Activated T-cell treated with anti-CD3 and anti-CD28 coated beads, Interleukin-2, amount 50 U/mL, for 1 hour (primary cell): ENCODE measurements at regions not wholly inside any gene's neighbourhood (a gene's known extent, or its start where the extent isn't known, plus 50 kb on each side); places are given as distances from the start of the nearest gene placed in this dataset.
"Not testable (repeated sequence)": the region's sequence is repeated elsewhere in the genome, so short reads cannot be mapped to it uniquely, and the experiment has no call there.

Source experiments
- DNase-seq: peaks from one replicate; pipeline ENCODE4 v3.0.0-alpha.2; 2020

DNA sequence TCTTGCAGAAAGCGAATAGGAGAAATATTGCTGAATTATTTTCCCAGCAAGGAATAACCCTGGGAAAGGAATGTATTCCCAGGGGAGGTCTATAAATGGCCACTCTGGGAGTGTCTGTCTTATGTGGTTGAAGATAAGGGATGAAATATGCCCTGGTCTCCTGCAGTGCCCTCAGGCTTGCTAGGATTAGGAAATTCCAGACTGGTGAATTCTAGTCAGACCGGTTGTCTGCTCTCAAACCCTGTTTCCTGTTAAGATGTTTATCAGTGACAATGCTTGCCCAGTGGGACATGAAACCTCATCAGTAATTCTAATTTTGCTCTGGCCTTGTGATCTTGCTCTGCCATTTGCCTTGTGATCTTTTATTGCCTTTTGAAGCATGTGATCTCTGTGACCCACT is 148.2 kb upstream of the CHODL start:
- not testable (repeated sequence) for DNase-seq

DNA sequence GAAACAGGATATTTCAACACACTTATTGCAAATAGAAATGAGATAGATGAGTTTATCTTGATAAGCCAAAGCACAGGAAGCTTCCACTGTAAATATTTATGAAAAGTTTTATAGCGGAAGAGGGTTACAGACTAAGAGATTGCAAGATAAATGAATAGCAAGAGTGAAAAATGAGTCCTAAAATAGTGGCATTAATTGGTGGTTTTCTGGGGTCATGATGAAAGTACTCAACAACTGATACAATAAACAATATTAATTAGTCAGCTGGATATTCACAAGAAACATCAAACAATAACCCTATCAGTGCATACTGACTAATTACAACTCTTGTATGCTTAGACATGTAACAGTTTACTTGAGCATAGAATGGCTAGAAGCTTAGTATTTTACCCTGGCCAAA is 154.8 kb upstream of the CHODL start:
- no peak for DNase-seq

DNA sequence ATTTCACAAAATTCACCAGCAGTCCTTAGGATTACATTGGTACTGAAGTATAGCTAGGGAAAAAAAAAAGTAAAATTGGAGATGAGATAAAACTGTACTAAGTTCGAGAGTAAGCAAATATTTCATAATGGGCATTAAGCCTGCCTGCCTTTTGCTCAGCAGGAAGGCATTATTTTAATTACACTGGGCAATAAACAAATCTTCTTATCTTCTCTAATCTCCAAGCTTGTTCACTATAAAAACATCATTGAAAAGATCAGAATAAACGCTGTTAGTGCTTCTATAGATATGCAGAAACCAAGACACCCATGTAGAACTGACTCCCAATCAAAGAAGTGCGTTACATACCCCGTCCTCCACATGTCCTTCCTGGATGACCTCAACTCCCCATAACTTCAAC is 174.2 kb upstream of the CHODL start:
- DNase-seq, result no peak

DNA sequence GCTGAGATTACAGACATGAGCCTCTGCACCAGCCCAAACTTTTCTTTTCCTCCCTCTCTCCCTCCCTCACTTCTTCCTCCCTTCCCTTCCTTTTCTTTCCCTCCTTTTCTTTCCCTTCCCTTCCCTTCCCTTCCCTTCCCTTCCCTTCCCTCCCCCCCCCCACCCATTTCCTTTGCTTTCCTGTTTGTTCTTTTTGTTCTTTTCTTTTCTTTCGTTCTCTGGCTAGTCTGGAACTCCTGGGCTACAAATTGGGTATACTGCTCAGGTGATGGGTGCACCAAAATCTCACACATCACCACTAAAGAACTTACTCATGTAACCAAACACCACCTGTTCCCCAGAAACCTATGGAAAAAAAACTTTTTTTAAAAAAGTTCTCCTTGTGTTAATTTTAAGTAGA is 174.8 kb upstream of the CHODL start:
- DNase-seq, result no peak

DNA sequence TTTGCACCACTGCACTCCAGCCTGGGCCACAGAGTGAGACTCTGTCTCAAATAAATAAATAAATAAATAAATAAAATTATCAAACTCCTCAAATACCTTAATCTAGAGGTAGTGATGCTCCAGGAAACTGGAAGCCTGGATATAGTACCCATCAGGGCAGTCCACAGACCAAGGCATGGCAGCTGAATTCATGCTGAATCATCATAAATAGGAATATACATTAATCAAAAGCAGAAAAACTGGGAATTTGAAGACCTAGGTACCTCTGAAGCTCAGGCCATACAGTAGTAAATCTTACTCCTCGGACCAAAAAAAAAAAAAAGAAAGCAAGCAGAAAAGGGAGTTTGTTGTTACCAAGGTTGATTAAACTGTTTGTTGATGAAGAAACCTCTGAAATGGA is 184.2 kb upstream of the CHODL start:
- DNase-seq, result no peak

DNA sequence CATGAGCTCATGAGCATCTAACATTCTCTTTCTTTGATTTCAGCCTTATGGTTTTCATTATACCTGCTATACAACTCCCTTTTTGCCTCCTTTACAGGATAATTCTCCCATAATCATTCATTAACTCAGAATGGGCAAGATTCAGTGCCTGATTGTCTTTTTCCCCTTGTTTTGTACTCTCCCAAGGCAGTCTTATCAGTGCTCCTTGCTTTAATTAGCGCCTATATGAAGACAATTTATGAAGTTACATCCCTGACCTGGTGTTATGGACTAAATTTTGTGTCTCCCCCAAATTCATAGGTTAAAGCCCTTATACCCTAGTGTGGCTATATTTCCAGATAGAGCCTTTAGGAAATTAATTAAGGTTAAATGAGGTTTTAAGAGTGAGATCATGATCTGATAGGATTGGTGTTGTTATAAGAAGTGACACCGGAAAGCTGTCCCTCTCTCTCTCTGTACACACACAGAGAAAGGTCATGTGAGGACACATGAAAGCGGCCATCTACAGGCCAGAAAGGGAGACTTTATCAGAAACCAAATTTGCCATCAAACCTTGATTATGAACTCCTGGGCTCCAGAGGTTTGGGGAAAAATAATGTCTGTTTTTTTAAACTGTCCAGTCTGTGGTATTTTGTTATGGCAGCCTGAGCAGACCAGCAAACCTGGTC is 185.8 kb upstream of the CHODL start:
- no peak for DNase-seq

DNA sequence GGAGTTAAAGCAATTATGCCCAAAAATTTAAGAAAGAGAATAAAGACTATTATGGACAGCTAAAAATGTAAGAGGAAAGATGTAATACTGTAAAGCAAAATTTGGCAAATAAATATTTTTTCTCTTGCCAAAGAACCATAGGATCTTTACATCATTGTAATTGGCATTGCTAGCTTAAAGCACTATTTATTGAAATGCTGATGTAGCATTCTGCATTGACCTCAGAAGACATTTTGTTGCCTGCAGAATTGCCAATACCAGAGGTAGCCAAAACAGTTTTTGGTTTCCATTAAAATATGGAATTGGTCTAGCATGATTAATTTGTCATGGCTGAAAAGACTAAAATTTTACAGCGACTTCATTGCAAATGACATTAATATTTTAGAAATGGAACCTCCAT is 191.5 kb upstream of the CHODL start:
- DNase-seq, result no peak

DNA sequence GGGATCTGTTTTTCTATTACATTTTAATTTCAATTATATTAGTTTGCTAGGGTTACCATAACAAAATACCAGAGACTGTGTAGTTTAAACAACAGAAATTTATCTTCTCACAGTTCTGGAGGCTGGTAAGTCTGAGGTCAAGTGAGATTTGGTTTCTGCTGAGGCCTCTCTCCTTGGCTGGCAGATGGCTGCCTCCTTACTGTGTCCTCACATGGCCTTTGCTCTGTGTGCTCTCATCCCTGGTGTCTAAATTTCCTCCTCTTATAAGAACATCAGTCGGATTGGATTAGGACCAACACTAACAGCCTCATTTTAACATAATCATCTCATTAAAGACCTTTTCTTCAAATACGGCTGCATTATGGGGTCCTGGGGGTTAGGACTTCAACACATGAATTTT is 195.2 kb upstream of the CHODL start:
- DNase-seq, result no peak

DNA sequence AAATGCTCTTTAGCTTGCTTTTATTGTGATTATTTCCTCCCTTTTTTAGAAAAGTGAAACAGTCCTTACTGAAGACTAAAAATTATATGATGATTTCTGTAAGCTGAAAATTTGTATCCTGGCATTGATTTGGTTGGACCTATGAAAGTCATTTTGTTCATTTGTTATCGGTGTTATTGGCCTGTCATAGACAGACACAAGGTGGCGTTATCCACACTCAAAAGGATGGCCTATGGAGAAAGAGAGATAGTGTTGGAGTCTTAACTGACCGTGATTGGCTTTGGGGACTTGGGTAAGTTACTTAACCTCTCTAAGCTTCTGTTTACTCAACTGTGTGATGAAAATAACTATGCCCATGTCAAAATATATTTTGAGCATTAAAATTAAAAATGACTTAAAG is 203.6 kb upstream of the CHODL start:
- no peak for DNase-seq

DNA sequence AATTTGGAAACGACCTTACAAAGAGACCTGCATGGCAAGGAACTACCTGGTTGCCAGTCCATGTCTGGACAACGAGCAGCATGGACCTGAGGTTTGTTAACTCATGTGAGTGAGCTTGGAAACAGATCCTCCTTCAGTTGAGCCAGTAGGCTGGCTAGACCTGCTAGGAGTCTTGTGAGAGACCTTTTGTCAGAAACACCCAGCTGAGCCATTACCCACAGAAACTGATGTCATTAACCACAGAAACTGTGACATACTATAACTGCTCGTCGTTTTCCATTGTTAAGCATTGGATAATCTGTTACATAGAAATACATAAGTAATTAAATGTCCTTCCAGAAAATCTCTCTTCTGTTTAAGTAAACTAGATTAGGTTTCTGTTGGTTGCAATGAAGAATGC is 211.1 kb upstream of the C21orf91 start:
- no peak for DNase-seq

DNA sequence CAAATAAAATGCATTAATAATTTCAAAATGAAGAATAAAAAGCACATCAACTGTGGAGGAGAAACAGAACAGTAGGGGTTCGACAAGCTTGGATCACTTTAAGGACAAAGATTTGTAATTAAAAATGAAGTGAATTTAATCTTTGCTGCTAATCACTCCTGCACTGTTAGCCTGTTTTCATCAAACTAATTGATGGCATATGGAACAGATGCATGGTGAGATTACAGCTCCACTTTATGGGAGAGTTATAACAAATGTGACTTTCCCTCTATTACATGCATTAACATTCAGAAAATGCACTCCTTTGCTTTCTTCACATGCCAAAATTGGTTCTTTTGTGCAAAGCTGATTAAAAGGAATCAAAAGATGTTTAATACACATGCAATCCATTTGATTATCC is 207.2 kb upstream of the C21orf91 start:
- DNase-seq, result no peak

DNA sequence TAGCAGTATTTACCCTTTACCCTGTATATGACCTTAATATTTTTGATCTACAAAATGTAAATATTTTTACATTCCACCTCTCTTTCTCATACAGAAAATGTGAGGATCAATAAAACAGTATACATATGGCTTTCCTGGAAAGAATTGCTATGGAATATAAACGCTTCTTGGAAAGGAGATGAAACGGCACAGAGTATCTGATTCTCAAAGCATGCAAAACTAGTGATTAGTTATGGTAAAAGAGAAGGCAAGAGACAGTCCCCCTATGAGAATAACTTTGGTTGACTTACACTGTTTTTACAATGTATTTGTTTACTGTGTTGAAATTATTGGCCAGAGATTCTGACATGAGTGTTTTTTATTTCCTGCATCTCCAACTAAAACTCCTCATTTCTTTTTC is 204.6 kb upstream of the C21orf91 start:
- DNase-seq, result no peak

DNA sequence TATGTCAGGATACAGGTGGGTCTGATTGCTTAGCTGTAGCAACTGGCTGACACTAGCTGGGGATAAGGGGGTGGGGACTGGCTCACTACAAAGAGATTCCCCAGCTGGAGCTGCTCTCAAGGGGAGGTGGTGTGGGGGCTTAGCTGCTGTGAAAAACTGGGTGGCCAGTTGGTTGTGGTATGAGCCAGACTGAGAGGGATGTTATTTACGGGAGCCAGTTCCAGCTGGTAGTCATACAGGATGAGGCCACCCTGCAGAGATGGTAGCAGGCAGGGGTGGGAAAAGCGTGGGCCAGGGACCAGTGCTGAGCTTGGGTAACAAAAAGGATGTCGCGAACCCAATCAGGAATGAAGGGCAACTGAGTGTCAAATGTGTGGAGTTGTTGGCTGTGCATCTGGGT is 204.0 kb upstream of the C21orf91 start:
- no peak for DNase-seq

DNA sequence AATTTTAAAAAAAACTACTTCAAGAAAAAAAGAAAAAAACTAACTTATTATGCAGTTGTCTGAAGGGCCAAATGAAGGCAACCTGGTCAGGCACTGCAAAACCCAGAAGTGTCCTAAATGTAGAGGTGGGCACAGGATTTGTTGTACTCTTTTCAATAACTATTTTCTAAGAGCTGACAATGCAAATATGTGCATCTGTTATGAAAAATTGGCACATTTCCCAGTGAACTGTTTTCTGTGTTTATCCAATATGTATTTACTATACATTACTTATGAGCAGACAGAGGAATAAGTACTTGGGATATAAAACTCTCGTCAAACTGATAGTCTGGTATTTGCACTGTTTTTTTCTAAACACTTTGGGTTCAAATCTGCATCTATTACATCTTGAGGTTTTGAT is 188.0 kb upstream of the C21orf91 start:
- no peak for DNase-seq

DNA sequence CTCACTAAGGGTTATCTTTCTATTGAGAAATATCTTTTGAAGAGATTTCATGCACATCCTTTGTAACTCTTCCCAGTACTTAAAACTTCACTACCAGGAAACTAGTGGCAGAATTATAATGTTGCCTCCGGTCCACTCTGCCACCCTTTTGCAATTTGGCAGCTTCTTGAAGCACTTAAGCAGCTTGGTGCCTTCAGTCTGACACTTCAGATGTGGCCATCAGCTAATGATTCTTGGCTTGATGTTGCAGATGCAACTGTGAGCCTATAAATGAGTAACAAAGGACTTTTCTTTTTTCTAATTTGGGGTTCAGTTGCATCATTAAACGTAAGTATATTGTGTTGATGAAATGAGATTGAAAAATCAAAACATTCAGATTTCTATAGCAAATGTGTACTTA is 187.5 kb upstream of the C21orf91 start:
- DNase-seq, result no peak

DNA sequence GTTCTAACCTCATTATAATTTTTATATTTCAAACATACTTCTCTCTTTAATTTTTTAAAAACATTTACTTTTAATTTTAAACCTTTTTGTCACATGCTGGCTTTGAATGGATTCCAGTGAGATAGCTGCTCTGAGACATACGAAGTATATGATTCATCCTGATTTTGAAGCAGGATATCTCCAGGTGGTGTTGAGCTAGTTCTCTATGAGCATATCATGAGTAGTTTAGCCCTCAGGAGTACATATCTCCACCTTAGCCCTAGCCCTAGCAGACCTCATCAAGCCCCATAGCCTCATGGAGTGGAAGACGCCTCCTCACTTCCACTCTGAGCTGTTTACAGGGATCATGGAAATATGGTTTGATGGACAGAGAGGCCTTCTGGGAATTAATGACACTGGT is 183.2 kb upstream of the C21orf91 start:
- DNase-seq, result no peak

DNA sequence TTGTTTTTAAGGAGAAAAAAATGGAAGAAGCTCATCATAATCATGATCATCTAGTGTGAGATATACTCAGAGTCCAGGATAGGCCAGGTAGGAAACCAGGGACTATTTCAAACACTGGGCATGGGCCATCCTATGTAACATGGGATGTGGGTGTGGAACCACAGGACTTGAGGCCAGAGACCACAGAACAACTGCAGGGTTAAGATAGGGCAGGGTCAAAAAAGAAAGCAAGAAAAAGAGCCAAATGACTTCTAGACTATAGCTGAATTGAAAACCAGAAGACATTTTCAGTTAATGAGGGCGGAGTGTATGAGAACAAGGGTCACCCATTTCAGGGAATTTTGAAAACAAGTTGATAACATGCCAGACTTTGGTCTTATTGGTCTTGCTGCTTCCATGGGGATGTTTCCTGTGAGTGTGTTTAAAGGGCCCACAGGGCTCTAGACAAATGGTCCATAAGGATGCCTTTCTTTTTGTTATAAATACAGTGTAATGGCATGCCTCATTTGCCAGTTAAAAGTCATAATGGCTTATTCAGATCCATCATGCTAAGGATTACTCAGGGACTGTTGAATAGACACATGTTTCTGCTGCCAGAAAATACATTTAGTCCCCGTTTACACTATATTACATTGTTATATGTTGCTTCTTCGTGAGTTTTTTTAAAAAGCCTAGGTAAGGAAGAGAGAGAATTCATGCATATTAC is 182.0 kb upstream of the C21orf91 start:
- DNase-seq, result no peak

DNA sequence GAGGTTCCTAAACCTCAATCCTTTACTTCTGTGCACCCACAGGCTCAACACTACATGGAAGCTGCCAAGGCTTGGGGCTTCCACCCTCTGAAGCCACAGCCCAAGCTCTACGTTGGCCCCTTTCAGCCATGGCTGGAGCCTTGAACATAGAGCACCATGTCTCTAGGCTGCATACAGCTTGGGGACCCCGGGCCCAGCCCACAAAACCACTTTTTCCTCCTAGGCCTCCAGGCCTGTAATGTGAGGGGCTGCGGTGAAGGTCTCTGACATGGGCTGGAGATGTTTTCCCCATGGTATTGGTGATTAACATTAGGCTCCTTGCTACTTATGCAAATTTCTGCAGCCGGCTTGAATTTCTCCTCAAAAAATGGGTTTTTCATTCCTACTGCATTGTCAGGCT is 179.4 kb upstream of the C21orf91 start:
- not testable (repeated sequence) for DNase-seq

DNA sequence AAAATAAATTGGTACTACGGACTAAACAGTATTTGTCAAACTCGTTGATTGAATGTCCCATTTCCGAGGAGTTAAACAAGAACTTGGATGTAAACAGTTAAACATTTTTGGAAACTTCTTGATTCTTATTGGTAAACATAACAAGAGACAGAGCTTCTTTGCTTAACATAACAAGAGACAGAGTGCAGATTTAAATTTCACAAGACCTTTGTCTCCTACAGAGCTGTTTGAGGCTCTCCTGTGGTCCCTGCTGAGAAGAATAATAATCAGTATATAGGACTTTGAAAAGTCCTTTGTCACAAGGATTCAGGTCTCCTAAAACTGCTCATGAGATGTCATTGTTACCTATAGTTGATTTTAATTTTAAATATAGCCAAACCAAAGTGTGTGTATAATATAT is 170.6 kb upstream of the C21orf91 start:
- no peak for DNase-seq

DNA sequence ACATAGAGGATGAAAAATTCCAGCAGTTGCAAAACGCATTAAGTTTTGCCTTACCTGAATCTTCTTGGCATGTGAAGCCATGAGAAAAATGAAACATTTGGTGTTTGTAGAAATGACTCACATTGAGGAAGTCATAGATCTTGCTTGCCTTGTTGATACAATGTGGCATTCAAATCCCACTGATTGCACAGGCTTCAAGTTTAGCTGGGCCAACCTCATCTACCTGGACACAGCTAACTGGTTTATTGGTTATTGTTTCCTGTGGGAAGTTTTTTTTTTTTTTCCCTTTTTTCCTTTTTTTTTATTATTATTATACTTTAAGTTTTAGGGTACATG is 168.9 kb upstream of the C21orf91 start:
- no peak for DNase-seq

DNA sequence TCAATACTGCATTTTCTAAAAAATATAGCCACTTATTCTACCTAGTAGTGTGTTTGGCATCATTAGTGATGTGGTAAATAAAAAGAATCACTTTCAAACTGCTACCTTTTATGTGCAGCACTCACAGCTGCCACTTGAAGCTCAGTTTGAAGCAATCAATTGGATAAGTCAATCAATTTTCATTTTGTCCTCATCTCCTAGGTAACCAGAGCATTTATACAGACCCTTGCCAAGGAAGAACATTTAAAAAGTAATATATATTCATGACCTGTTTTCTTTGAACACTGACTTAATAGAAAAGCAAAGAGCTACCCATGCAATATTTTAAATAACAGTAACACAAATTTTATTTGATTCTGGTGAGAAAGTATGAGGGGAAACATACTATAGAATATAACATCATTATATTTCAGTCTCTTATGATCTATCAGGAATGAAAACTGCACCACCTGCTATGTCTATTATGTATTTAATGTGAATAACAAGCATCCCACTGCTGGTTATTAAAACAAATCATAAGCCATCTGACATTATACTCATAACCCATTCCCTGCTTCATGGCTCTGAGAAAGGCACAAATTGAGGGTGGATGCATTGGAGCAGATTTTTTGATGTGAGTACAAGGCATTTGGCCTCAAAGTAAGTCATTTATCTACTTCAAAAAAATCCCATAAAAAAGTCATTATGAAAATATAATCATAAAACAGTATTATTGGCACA is 168.4 kb upstream of the C21orf91 start:
- DNase-seq, result no peak

DNA sequence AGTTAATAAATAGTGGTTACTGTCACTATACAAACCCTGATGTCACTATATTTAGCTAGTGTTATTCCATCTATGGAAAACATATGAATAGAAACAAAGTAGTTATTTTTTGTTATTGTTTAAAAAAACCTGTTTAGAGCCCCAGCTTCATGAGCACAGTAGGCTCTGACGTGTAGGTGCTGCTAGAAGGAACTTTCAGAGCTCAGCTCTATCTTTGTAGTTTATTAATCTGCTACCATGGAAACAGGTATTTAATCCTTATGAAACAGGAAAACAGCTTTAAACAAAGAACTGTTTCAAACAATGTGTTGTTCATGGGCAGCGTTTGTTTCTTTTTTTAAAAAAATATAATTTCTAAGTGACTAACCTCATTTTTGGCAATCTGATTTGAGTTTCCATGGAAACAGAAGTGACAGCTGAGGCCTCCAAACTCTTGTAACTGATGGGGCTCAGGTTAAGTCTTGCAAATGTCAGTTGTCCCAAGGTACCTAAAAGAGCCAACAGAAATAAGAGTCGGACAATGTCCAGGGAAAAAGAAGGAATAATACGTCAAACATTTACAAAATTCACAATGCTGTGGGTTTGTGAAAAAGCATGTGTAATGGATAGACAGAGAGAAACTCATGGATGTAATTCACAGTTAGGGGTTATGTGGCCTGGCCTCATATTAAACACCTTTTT is 162.0 kb upstream of the C21orf91 start:
- DNase-seq, result no peak

DNA sequence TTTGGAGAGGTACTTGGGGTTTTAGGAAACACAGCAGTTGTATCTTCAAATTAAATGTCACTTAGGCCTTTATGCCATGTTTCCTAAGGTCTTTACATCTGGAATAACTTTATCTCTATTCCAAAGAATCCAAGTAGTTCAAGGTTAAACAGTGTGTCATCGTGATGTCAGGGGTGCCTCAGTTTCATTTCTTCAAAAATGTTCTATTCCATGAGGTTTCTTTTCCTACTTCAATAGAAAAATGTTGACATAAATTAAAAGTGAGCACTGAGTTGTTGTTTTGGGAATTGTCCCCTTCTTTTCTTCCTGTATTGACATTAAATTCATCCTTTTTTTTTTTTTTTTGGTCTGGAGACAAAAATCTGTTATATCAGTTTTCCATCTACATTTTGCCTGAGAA is 160.6 kb upstream of the C21orf91 start:
- no peak for DNase-seq

DNA sequence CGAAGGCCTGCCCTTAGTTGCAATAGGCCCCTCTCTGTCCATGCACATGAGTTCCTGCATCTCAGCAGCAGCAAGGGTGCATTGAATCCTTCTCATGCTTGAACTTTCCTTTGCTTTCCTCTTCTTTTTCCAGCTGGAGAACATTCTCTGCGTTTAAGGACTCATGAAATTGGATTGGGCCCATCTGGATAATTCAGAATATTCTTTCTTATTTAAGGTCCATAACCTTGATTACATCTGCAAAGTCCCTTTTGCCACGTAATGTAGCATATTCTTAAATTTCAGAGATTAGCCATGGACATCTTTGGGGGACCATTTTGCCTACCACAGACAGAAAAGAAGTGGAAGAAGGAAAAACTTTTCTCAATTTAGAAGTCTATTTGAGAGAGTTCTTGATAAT is 159.7 kb upstream of the C21orf91 start:
- no peak for DNase-seq
